Neural cell (in vitro differentiated cells): ENCODE measurements at regions not wholly inside any gene's neighbourhood (a gene's known extent, or its start where the extent isn't known, plus 50 kb on each side); places are given as distances from the start of the nearest gene placed in this dataset.

Experiments
- H2AFZ ChIP-seq: fragments of 200-600, 300-800 bp; sonication (generic), shearing (Covaris generic); 2 replicates; pipeline ENCODE4 v1.6.0; 2014; ENCODE audit warnings: low read depth, mild to moderate bottlenecking, antibody characterized with exemption, low read length, moderate library complexity
- H3F3A ChIP-seq: fragments of 200-600 bp; shearing (Covaris generic); 2 replicates; pipeline ENCODE4 v1.6.1; 2016; ENCODE audit warnings: mild to moderate bottlenecking, moderate library complexity, mixed read lengths, antibody characterized with exemption, low read length; ENCODE audit not compliant: insufficient read depth, poor library complexity, severe bottlenecking
- H3K27ac ChIP-seq: fragments of 200-600, 300-800 bp; sonication (generic), shearing (Covaris generic); 2 replicates; pipeline ENCODE4 v1.5.1; 2014; ENCODE audit warnings: mild to moderate bottlenecking, low read length, moderate library complexity
- H3K27me3 ChIP-seq: fragments of 300-800, 200-600 bp; sonication (generic), shearing (Covaris generic); 2 replicates; pipeline ENCODE4 v1.6.0; 2014; ENCODE audit warnings: mild to moderate bottlenecking, low read depth, low read length, moderate library complexity; ENCODE audit not compliant: insufficient read depth
- H3K36me3 ChIP-seq: fragments of 300-800, 200-600 bp; sonication (generic), shearing (Covaris generic); 2 replicates; pipeline ENCODE4 v1.5.1; 2014; ENCODE audit warnings: mild to moderate bottlenecking, antibody characterized with exemption, low read length, moderate library complexity; ENCODE audit not compliant: insufficient read depth
- H3K4me2 ChIP-seq: fragments of 300-800, 200-600 bp; sonication (generic), shearing (Covaris generic); 2 replicates; pipeline ENCODE4 v1.6.0; 2014; ENCODE audit warnings: mild to moderate bottlenecking, low read length
- H3K4me3 ChIP-seq: fragments of 300-800, 200-600 bp; sonication (generic), shearing (Covaris generic); 2 replicates; pipeline ENCODE4 v1.5.1; 2014; ENCODE audit warnings: mild to moderate bottlenecking, low read length, moderate library complexity
- H3K79me2 ChIP-seq: fragments of 200-600 bp; shearing (Covaris generic); replicated peaks from 2 replicates; pipeline ENCODE4 v1.6.0; 2014; ENCODE audit warnings: mild to moderate bottlenecking, low read length, moderate library complexity; ENCODE audit not compliant: insufficient read depth
- H3K9ac ChIP-seq: fragments of 300-800, 200-600 bp; sonication (generic), shearing (Covaris generic); 2 replicates; pipeline ENCODE4 v1.6.1; 2016; ENCODE audit warnings: mild to moderate bottlenecking, low read length, mixed read lengths
- H3K9me2 ChIP-seq: fragments of 200-600 bp; shearing (Covaris generic); 2 replicates; pipeline ENCODE4 v1.6.1; 2016; ENCODE audit warnings: mild to moderate bottlenecking, low read length, mixed read lengths; ENCODE audit not compliant: insufficient read depth
- H3K9me3 ChIP-seq: fragments of 200-600, 300-800 bp; sonication (generic), shearing (Covaris generic); 2 replicates; pipeline ENCODE4 v1.6.1; 2016; ENCODE audit warnings: mild to moderate bottlenecking, mixed run types, low read length, moderate library complexity, mixed read lengths
- H4K20me1 ChIP-seq: fragments of 200-600 bp; shearing (Covaris generic); 2 replicates; pipeline ENCODE4 v1.6.1; 2016; ENCODE audit warnings: mild to moderate bottlenecking, mixed run types; ENCODE audit not compliant: insufficient read depth
- CTCF ChIP-seq: fragments of 450-650 bp; IDR thresholded peaks from 2 replicates; pipeline ENCODE4 v1.5.1; 2014; ENCODE audit warnings: antibody characterized with exemption, mild to moderate bottlenecking, moderate library complexity; ENCODE audit not compliant: poor library complexity, severe bottlenecking
- EP300 ChIP-seq: fragments of 450-650 bp; conservative IDR thresholded peaks from 2 replicates; pipeline ENCODE4 v1.6.1; 2014; ENCODE audit warnings: antibody characterized with exemption, mild to moderate bottlenecking, moderate library complexity; ENCODE audit not compliant: poor library complexity, severe bottlenecking
- EZH2 ChIP-seq: fragments of 200-600, 300-800 bp; shearing (Covaris generic), sonication (generic); IDR thresholded peaks from 2 replicates; pipeline ENCODE4 v1.6.1; 2014; ENCODE audit warnings: antibody characterized with exemption, low read length, borderline replicate concordance, mild to moderate bottlenecking; ENCODE audit not compliant: insufficient read depth, poor library complexity, severe bottlenecking
- MXI1 ChIP-seq: fragments of 450-650 bp; conservative IDR thresholded peaks from 2 replicates; pipeline ENCODE4 v1.6.1; 2014; ENCODE audit warnings: antibody characterized with exemption, mild to moderate bottlenecking; ENCODE audit not compliant: poor library complexity, severe bottlenecking
- POLR2AphosphoS5 ChIP-seq: IDR thresholded peaks from 2 replicates; pipeline ENCODE4 v1.6.1; 2012
- RAD21 ChIP-seq: fragments of 450-650 bp; conservative IDR thresholded peaks from 2 replicates; pipeline ENCODE4 v1.6.1; 2014; ENCODE audit warnings: antibody characterized with exemption, mild to moderate bottlenecking, moderate library complexity
- REST ChIP-seq: IDR thresholded peaks from 2 replicates; pipeline ENCODE4 v1.6.1; 2012; ENCODE audit warnings: borderline replicate concordance
- SMC3 ChIP-seq: fragments of 450-650 bp; conservative IDR thresholded peaks from 2 replicates; pipeline ENCODE4 v1.6.1; 2014; ENCODE audit warnings: antibody characterized with exemption, mild to moderate bottlenecking, moderate library complexity; ENCODE audit not compliant: poor library complexity
- TAF1 ChIP-seq: IDR thresholded peaks from 2 replicates; pipeline ENCODE4 v1.6.1; 2012; ENCODE audit warnings: low read depth

- no peaks in the 10 kb centered on the region for H3K9me3 ChIP-seq
- no peak for TF ChIP-seq RAD21
- no peak for TF ChIP-seq EZH2
- no peaks in the 10 kb centered on the region for H3K36me3 ChIP-seq
- no peaks in the 10 kb centered on the region for H3K9me2 ChIP-seq
- H4K20me1 ChIP-seq, result no peaks in the 10 kb centered on the region
- no peak overlapping the region for H3K4me2 ChIP-seq
- H3F3A ChIP-seq, result no peaks in the 10 kb centered on the region
- H3K4me3 ChIP-seq, result no peak overlapping the region
- no peaks in the 10 kb centered on the region for H3K27me3 ChIP-seq
- H3K9ac ChIP-seq, result no peak overlapping the region
- H3K79me2 ChIP-seq, result no peaks in the 10 kb centered on the region
- no peak overlapping the region for H2AFZ ChIP-seq
- H3K27ac ChIP-seq, result no peak overlapping the region
Observed at GRCh38 chr2:2767837-2768236, 436.8 kb upstream of the MYT1L start.

GRCh38 chr2:2765839-2766495 lies 434.9 kb upstream of the MYT1L start:
- H3K27me3 ChIP-seq, result no peaks in the 10 kb centered on the region
- no peak overlapping the region for H3K4me3 ChIP-seq
- H3K27ac ChIP-seq, result no peak overlapping the region
- H4K20me1 ChIP-seq, result no peaks in the 10 kb centered on the region
- no peaks in the 10 kb centered on the region for H3K9me2 ChIP-seq
- H3K4me2 ChIP-seq, result no peak overlapping the region
- no peaks in the 10 kb centered on the region for H3K9me3 ChIP-seq
- H3K9ac ChIP-seq, result no peak overlapping the region
- H3K36me3 ChIP-seq, result no peaks in the 10 kb centered on the region
- TF ChIP-seq MXI1, result no peak
- no peak for TF ChIP-seq RAD21
- no peak for TF ChIP-seq REST
- no peak for TF ChIP-seq EZH2
- no peak for TF ChIP-seq POLR2AphosphoS5
- TF ChIP-seq EP300, result no peak
- no peak for TF ChIP-seq TAF1
- no peak for TF ChIP-seq CTCF
- no peak for TF ChIP-seq SMC3
- H3F3A ChIP-seq, result no peaks in the 10 kb centered on the region
- no peaks in the 10 kb centered on the region for H3K79me2 ChIP-seq
- H2AFZ ChIP-seq, result no peak overlapping the region
